Trophoblast cell (in vitro differentiated cells and primary cell): ENCODE measurements at regions not wholly inside any gene's neighbourhood (a gene's known extent, or its start where the extent isn't known, plus 50 kb on each side); places are given as distances from the start of the nearest gene placed in this dataset.
"Not testable (repeated sequence)": the region's sequence is repeated elsewhere in the genome, so short reads cannot be mapped to it uniquely, and the experiment has no call there.

Source experiments
- DNase-seq, 2 donors: peaks; one replicate each; pipeline ENCODE4 v3.0.0-alpha.2; 2016
- H2AFZ ChIP-seq: 2 replicates; pipeline ENCODE4 v1.6.1; 2013; ENCODE audit warnings: low read length, moderate library complexity, mild to moderate bottlenecking; ENCODE audit not compliant: insufficient read depth, poor library complexity
- H2AK5ac ChIP-seq: 2 replicates; pipeline ENCODE4 v1.6.1; 2013; ENCODE audit warnings: mild to moderate bottlenecking, low read length
- H2BK120ac ChIP-seq: 2 replicates; pipeline ENCODE4 v1.6.1; 2013; ENCODE audit warnings: low read length, mild to moderate bottlenecking, moderate library complexity; ENCODE audit not compliant: insufficient read depth, poor library complexity
- H2BK12ac ChIP-seq: 2 replicates; pipeline ENCODE4 v1.6.1; 2013; ENCODE audit warnings: mild to moderate bottlenecking, low read length, moderate library complexity
- H2BK5ac ChIP-seq: 2 replicates; pipeline ENCODE4 v1.6.1; 2013; ENCODE audit warnings: low read length, low read depth, moderate library complexity, mild to moderate bottlenecking; ENCODE audit not compliant: poor library complexity
- H3K14ac ChIP-seq: 2 replicates; pipeline ENCODE4 v1.6.1; 2013; ENCODE audit warnings: mild to moderate bottlenecking, low read length
- H3K18ac ChIP-seq: 2 replicates; pipeline ENCODE4 v1.6.1; 2013; ENCODE audit warnings: mild to moderate bottlenecking, low read length
- H3K23ac ChIP-seq: 2 replicates; pipeline ENCODE4 v1.6.1; 2013; ENCODE audit warnings: low read length
- H3K27ac ChIP-seq: 2 replicates; pipeline ENCODE4 v1.5.1; 2013; ENCODE audit warnings: low read depth, mild to moderate bottlenecking, inconsistent platforms, low read length, moderate library complexity
- H3K27me3 ChIP-seq: 2 replicates; pipeline ENCODE4 v1.6.1; 2013; ENCODE audit warnings: inconsistent platforms, mild to moderate bottlenecking, low read length, moderate library complexity; ENCODE audit not compliant: insufficient read depth
- H3K36me3 ChIP-seq, 2 experiments: 1 replicate in 1 of 2; 2 replicates in 1 of 2; pipeline ENCODE4 v1.6.1; 2013; ENCODE audit warnings: low read length in 2 of 2, mild to moderate bottlenecking in 2 of 2, moderate library complexity in 1 of 2; ENCODE audit not compliant: insufficient read depth in 2 of 2, control insufficient read depth in 1 of 2
- H3K4ac ChIP-seq: 2 replicates; pipeline ENCODE4 v1.6.1; 2013; ENCODE audit warnings: low read depth, mild to moderate bottlenecking, low read length, moderate library complexity
- H3K4me1 ChIP-seq, 2 experiments: 1 replicate in 1 of 2; 2 replicates in 1 of 2; pipeline ENCODE4 v1.6.1; 2013; ENCODE audit warnings: low read length in 2 of 2, mild to moderate bottlenecking in 2 of 2, moderate library complexity in 1 of 2; ENCODE audit not compliant: insufficient read depth in 2 of 2, control insufficient read depth in 1 of 2
- H3K4me2 ChIP-seq: 2 replicates; pipeline ENCODE4 v1.6.1; 2013; ENCODE audit warnings: inconsistent platforms, mild to moderate bottlenecking, low read length, moderate library complexity
- H3K4me3 ChIP-seq: 2 replicates; pipeline ENCODE4 v1.5.1; 2013; ENCODE audit warnings: mild to moderate bottlenecking, low read depth, low read length, inconsistent platforms
- H3K79me1 ChIP-seq: one replicate; pipeline ENCODE4 v1.6.1; 2013; ENCODE audit warnings: low read length
- H3K79me2 ChIP-seq: 2 replicates; pipeline ENCODE4 v1.6.1; 2013; ENCODE audit warnings: low read length, mild to moderate bottlenecking; ENCODE audit not compliant: control insufficient read depth, insufficient read depth, poor library complexity
- H3K9ac ChIP-seq: 2 replicates; pipeline ENCODE4 v1.6.1; 2013; ENCODE audit warnings: mild to moderate bottlenecking, low read length
- H3K9me3 ChIP-seq: 2 replicates; pipeline ENCODE4 v1.6.1; 2013; ENCODE audit warnings: low read depth, mild to moderate bottlenecking, control low read depth, inconsistent platforms, low read length; ENCODE audit not compliant: insufficient read depth
- H4K12ac ChIP-seq: 2 replicates; pipeline ENCODE4 v1.6.1; 2013; ENCODE audit warnings: low read depth, mild to moderate bottlenecking, low read length, moderate library complexity
- H4K8ac ChIP-seq: 2 replicates; pipeline ENCODE4 v1.6.1; 2013; ENCODE audit warnings: low read depth, mild to moderate bottlenecking, low read length, moderate library complexity
- H4K91ac ChIP-seq: one replicate; pipeline ENCODE4 v1.6.1; 2013; ENCODE audit warnings: low read depth, mild to moderate bottlenecking, low read length, moderate library complexity
- WGBS: extraction: QIAGEN DNeasy Blood & Tissue Kit; methylation state at CpG from one replicate; pipeline ENCODE4 v1.1.7; 2013; ENCODE audit warnings: missing lambda C conversion rate; ENCODE audit not compliant: insufficient read length, insufficient coverage; ENCODE audit errors: extremely low coverage; 5-methylcytosine and 5-hydroxymethylcytosine counted together

DNA sequence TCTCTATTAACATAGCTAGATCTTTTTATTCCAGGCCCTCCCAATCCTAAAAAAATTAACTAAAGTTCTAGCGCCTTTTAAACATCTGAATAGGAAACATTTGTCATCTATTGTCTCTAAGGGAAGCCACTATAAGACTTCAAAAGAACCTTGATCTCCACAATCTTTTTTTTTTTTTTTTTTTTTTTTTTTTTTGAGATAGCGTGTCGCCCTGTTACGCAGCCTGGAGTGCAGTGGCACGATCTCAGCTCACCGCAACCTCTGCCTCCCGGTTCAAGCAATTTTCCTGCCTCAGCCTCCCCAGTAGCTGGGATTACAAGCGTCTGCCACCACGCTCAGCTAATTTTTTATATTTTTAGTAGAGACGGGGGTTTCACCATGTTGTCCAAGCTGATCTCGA is 526.5 kb upstream of the HTR2C start:
- DNase-seq, H3K4me3 ChIP-seq, H3K4ac ChIP-seq, H3K27me3 ChIP-seq, H2AFZ ChIP-seq, H3K36me3 ChIP-seq, H3K79me1 ChIP-seq, H3K18ac ChIP-seq, H2BK5ac ChIP-seq, H4K12ac ChIP-seq, H2BK12ac ChIP-seq, H3K9me3 ChIP-seq, H4K91ac ChIP-seq, H4K8ac ChIP-seq, H3K14ac ChIP-seq, H3K23ac ChIP-seq, H2BK120ac ChIP-seq, H3K27ac ChIP-seq, H3K79me2 ChIP-seq, H3K4me1 ChIP-seq, H3K9ac ChIP-seq, H3K4me2 ChIP-seq, H2AK5ac ChIP-seq: not testable (repeated sequence)
- WGBS, result no CpG with 5 or more reads among the region's 11 CpGs

DNA sequence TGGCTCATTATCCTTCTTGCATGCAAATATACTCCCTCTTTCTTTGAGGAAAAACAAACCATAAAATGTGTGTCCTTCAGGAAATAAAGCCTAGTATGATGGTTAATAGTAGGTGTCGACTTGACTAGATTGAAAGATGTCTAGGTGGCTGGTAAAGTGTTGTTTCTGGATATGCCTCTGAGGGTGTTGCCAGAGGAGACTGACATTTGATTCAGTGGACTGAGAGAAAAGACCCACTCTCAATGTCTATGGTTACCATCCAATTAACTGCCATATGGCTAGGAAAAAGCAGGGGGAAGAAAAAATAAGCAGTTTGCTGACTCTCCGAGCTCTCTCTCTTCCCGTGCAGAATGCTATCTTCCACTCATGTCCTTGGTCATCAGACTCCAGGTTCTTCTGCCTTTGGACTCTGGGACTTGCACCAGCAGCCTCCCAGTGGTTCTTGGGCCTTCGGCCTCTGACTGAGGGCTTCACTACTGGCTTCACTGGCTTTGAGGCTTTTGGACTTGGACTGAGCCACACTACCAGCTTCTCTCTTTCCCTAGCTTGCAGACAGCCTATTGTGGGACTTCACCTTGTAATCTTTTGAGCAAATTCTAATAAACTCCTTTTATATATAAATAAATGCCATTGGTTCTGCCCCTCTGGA is 532.1 kb upstream of the HTR2C start:
- Histone ChIP-seq H2BK120ac (no peak overlapping the region), H3K27ac (no peak overlapping the region), H3K27me3 (no peaks in the 10 kb centered on the region), H2AFZ (no peak overlapping the region), H2AK5ac (no peak overlapping the region), H2BK5ac (no peak overlapping the region), H4K12ac (no peak overlapping the region), H4K91ac (no peak overlapping the region), H3K79me1 (no peaks in the 10 kb centered on the region), H3K79me2 (no peaks in the 10 kb centered on the region), H3K36me3 (no peaks in the 10 kb centered on the region), H2BK12ac (no peak overlapping the region), H3K23ac (no peak overlapping the region), H3K9ac (no peak overlapping the region), H3K4ac (no peak overlapping the region), H3K14ac (no peak overlapping the region), H3K4me1 (peaks cover 0 to 2% of the 10 kb centered on the region in 2 experiments), H4K8ac (no peak overlapping the region), H3K4me2 (no peak overlapping the region), H3K18ac (no peak overlapping the region), H3K9me3 (no peaks in the 10 kb centered on the region), H3K4me3 (no peak overlapping the region)
- no peak for DNase-seq
- no CpG with 5 or more reads among the region's 4 CpGs for WGBS

DNA sequence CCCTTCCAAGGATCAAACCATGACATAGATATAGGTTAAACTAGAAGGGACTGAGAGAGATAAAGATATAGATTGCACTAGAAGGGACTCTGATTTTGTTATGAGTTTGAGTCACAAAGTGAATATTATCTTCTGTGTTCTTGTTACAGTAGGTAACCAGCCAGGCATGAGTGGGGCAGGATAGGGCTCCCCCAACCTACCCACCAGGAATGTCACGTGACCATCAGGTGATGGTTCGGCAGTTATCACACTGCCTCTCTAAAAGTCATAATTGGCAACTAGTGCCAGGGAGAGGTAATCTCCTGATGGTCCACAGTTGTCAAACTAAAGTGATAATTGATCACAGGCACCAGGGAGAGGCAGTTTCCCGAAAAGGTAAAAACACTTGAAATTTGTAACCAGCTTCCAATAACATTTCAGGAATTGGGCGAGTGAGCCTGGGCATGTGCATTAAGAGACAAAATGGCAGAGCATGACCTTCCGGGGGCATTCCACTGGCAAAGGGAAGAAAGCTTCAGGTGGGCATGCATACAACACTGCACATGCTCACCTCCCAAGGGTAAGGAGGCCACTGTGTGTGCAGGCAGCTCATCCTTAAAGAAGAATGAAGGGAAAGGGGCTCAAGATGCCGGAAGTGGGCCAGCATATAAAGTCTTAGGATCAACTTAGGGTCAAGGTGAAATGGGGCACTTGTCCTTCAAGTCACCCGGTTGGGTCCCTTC is 533.6 kb upstream of the HTR2C start:
- no peak overlapping the region for H2AK5ac ChIP-seq
- no peaks in the 10 kb centered on the region for H3K27me3 ChIP-seq
- no peak overlapping the region for H3K23ac ChIP-seq
- H3K4me2 ChIP-seq, result no peak overlapping the region
- H3K79me1 ChIP-seq, result no peaks in the 10 kb centered on the region
- H3K36me3 ChIP-seq, result no peaks in the 10 kb centered on the region
- no peak overlapping the region for H2BK5ac ChIP-seq
- peak overlapping the region; percentile 33 for H2BK120ac ChIP-seq
- no peak overlapping the region for H4K8ac ChIP-seq
- H4K91ac ChIP-seq, result peak overlapping the region; percentile 6
- H3K14ac ChIP-seq, result no peak overlapping the region
- DNase-seq, result no peak
- H3K18ac ChIP-seq, result no peak overlapping the region
- no peak overlapping the region for H3K27ac ChIP-seq
- no peaks in the 10 kb centered on the region for H3K79me2 ChIP-seq
- no peak overlapping the region for H4K12ac ChIP-seq
- no peak overlapping the region for H3K9ac ChIP-seq
- peaks cover 0 to 2% of the 10 kb centered on the region in 2 experiments for H3K4me1 ChIP-seq
- no peak overlapping the region for H3K4me3 ChIP-seq
- WGBS, result no CpG with 5 or more reads among the region's 7 CpGs
- H3K9me3 ChIP-seq, result no peaks in the 10 kb centered on the region
- H2AFZ ChIP-seq, result no peak overlapping the region
- H3K4ac ChIP-seq, result no peak overlapping the region
- H2BK12ac ChIP-seq, result peak overlapping the region; percentile 40

DNA sequence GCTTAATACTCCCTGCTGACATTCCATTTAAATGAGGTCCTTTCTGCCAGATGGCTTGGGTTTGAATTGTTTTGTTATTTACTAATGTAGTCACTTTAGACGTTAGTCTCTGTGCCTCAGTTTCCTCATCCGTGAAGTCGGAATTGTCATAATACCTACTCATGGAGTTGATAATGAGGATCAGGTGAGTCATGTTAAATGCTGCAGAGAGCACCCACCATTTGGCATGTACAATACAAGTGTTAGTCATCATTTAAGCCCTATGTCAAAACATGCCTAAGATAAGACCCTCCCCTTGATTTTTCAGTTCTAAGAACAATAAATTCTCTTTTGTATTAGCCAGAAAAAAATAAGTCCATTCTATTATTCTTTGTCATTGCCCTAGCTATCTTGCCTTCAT is 534.8 kb upstream of the HTR2C start:
- no peak overlapping the region for H2BK5ac ChIP-seq

More for the DNA sequence above, 534.8 kb upstream of the HTR2C start:
- DNase-seq, result no peak
- H2AFZ ChIP-seq, result no peak overlapping the region
- no peaks in the 10 kb centered on the region for H3K36me3 ChIP-seq
- no peak overlapping the region for H4K12ac ChIP-seq
- H3K9ac ChIP-seq, result no peak overlapping the region
- no peak overlapping the region for H2AK5ac ChIP-seq
- no peak overlapping the region for H3K23ac ChIP-seq
- peaks cover 0 to 2% of the 10 kb centered on the region in 2 experiments for H3K4me1 ChIP-seq
- no peak overlapping the region for H4K91ac ChIP-seq
- no peak overlapping the region for H2BK120ac ChIP-seq
- H4K8ac ChIP-seq, result no peak overlapping the region
- no peaks in the 10 kb centered on the region for H3K9me3 ChIP-seq
- H3K4ac ChIP-seq, result no peak overlapping the region
- H3K4me3 ChIP-seq, result no peak overlapping the region
- H3K27ac ChIP-seq, result no peak overlapping the region
- H3K27me3 ChIP-seq, result no peaks in the 10 kb centered on the region
- H3K79me1 ChIP-seq, result no peaks in the 10 kb centered on the region
- H2BK12ac ChIP-seq, result no peak overlapping the region
- no peak overlapping the region for H3K14ac ChIP-seq
- WGBS, result no CpG with 5 or more reads among the region's 3 CpGs
- no peak overlapping the region for H3K18ac ChIP-seq
- no peaks in the 10 kb centered on the region for H3K79me2 ChIP-seq
- no peak overlapping the region for H3K4me2 ChIP-seq
